D721Med (cell line): ENCODE measurements at regions not wholly inside any gene's neighbourhood (a gene's known extent, or its start where the extent isn't known, plus 50 kb on each side); places are given as distances from the start of the nearest gene placed in this dataset.

ENCODE experiments used
- DNase-seq: peaks from one replicate; pipeline ENCODE4 v3.0.0; 2011; ENCODE audit warnings: low spot score; ENCODE audit not compliant: insufficient read length
- FAIRE-seq: peaks from 2 replicates; lab custom pipeline; 2011; peaks lifted over from hg19 to GRCh38; lab: Jason Lieb, UNC
- TF ChIP-seq, protein P1 (sequence below): IDR thresholded peaks from 2 replicates; pipeline ENCODE4 v1.5.1; 2012; ENCODE audit warnings: mild to moderate bottlenecking, control low read depth; ENCODE audit not compliant: insufficient read depth; ENCODE audit errors: missing control alignments

GRCh38 chr3:72143322-72143721, 358.4 kb upstream of the PROK2 start:
- FAIRE-seq (no peak), DNase-seq (no peak)
- TF ChIP-seq, protein P1, sequence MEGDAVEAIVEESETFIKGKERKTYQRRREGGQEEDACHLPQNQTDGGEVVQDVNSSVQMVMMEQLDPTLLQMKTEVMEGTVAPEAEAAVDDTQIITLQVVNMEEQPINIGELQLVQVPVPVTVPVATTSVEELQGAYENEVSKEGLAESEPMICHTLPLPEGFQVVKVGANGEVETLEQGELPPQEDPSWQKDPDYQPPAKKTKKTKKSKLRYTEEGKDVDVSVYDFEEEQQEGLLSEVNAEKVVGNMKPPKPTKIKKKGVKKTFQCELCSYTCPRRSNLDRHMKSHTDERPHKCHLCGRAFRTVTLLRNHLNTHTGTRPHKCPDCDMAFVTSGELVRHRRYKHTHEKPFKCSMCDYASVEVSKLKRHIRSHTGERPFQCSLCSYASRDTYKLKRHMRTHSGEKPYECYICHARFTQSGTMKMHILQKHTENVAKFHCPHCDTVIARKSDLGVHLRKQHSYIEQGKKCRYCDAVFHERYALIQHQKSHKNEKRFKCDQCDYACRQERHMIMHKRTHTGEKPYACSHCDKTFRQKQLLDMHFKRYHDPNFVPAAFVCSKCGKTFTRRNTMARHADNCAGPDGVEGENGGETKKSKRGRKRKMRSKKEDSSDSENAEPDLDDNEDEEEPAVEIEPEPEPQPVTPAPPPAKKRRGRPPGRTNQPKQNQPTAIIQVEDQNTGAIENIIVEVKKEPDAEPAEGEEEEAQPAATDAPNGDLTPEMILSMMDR, result no peak

GRCh38 chr3:72142028-72142427, 357.1 kb upstream of the PROK2 start:
- no peak for FAIRE-seq
- no peak for DNase-seq
- TF ChIP-seq, protein P1, result no peak

GRCh38 chr3:72141264-72141663, 356.3 kb upstream of the PROK2 start:
- TF ChIP-seq, protein P1, result no peak
- no peak for FAIRE-seq
- DNase-seq, result no peak

- no peak for DNase-seq
- TF ChIP-seq, protein P1, result no peak
- no peak for FAIRE-seq
These were observed 354.4 kb upstream of the PROK2 start for GRCh38 chr3:72139316-72139715.

DNA sequence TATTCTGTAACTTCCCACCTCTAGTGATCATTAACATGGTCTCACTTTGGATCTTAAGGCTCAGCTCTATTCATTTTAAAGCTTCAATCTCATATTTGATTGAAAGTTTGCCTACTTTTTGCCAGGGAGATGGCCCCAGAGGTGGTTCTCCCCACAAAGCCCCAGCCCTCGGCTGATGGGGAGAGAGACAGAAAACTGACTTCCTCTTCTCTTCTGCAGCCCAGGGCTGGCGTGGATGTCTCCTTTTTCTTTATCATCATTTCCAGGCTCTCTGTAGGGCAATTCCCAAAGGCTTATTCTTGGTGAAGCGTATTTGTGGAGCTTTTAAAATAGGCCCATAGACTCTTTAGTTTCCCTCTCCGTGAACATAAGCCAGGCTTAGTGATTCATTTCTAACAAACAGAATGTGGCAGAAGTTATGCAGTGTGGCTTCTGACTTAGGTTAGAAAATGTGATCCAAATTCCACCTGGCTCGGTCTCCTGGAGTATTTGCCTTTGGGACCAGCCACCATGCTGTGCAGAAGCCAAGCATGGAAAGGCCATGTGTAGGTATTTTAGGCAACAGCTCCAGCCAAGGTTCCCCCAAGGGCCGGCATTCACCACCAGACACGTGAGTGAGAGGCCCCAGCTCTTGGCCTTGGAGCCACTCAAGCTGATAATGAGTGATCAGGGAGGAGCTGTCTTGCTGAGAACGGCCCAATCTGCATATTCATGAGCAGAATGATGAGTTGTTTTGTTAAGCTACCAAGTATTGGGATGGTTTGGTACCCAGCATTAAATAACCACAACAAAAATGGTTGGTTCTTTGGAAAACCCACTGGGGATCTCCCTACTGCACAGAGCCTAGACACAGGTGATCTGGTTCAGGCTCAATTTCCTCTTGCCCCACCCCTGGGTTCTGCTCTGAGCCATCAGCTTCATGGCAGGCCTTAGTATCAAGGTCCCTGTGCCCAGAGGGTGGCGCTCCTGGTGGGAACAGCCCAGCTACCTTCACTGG, 353.2 kb upstream of the PROK2 start:
- TF ChIP-seq, protein P1, result no peak
- FAIRE-seq, result no peak
- no peak for DNase-seq

DNA sequence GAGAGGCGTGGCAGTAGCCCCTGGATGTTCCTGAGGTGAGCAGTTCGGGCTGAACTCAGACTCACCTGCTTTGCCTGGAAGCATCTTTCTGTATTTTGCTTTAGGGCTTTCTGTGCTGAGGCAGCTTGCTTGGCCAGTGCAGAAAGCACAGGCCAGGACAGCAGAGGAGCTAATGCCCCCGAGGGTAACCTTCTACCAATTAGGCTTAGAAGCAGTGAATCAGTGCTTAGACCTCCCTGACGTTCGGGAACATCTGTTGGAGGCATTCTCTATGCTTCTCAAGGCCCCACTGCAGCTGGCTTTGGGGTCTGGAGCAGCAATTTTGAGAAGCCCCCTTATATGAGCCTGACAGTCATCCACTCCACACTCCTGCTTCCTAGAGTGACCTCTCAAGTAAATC, 350.7 kb upstream of the PROK2 start:
- no peak for FAIRE-seq
- no peak for DNase-seq
- TF ChIP-seq, protein P1, result no peak

DNA sequence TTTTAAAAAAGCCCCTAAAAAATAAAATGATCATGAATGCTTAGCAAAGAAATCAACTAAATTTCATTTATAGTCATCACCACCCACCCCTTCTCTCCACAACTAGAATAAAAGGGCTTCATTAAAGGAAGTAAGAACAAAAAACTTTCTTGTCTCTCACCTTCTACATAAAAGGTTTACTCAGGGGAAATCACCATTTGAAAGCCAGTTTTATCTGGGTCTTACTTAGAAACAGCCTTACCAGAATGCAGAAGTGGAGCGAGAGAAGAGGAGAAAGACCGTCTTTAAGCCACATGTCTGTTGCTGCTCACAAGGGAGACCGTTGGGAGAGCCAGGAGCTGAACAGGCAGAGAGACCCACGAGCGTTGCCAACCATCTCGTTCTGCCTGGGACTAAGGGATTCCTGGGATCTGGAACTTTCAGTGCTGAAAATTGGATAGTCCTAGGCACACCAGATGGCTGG, 350.1 kb upstream of the PROK2 start:
- TF ChIP-seq, protein P1, result no peak
- DNase-seq (no peak), FAIRE-seq (no peak)
